ENCODE measurements at regions not wholly inside any gene's neighbourhood (a gene's known extent, or its start where the extent isn't known, plus 50 kb on each side); places are given as distances from the start of the nearest gene placed in this dataset.
A peak's percentile ranks its signal among the peaks of the same experiment; 100 is the strongest.

DNA sequence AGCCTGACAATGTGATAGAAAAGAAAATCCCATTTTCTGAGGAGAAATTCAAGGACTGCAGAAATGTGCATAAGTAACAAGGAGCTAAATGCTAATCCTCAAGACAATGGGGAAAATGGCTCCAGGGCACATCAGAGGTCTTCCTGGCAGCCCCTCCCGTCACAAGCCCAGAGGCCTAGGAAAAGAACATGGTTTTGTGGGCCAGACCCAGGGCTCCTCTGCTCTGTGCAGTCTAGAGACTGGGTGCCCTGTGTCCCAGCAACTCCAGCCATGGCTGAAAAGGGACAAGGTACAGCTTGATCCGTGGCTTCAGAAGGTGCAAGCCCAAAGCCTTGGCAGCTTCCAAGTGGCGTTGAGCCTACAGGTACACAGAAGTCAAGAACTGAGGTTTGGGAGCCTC lies 176.8 kb upstream of the SUCLG2 start:
- DNase-seq (no peak), ATAC-seq (ENCODE audit: low read depth in 2 of 2) (no peak)
- Mint-ChIP-seq H3K9me3 (peaks cover 6 to 52% (median 21%) of the 10 kb centered on the region in 7 donors), H3K27ac (no peak overlapping the region), H3K4me3 (no peak overlapping the region), H3K4me1 (no peaks in the 10 kb centered on the region), H3K27me3 (peaks cover 0 to 17% (median 11%) of the 10 kb centered on the region in 3 donors), H3K36me3 (peaks cover 0 to 8% of the 10 kb centered on the region in 2 donors)

DNA sequence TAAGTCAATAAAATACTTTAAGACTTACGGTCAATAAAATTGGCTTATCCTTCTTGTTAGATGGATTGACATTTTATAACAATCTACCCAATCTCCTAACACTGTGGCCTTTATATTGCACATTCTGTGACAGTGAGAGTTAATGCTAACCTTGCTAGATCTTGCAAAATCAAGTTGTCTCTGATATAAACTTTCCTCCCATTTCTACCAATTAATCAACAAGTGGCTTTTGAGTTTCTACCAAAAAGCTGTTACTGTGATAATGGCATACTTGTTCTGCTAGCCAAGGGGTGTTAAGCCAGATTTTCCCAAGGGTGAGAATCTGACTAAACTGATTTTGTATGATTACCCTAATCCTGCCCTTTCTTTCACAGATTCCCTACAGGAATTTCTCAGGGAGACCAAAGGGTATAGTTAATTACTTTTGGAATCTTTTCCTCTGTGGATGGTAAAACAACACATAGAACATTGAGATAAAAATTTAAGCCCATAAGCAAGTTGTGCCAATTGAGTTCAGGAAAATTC lies 174.1 kb upstream of the SUCLG2 start:
- DNase-seq: no peak
- Mint-ChIP-seq H3K4me3 (no peak overlapping the region), H3K36me3 (no peaks in the 10 kb centered on the region), H3K4me1 (no peaks in the 10 kb centered on the region), H3K27ac (no peak overlapping the region), H3K27me3 (peaks cover 0 to 22% (median 11%) of the 10 kb centered on the region in 3 donors), H3K9me3 (peaks cover 3 to 46% (median 10%) of the 10 kb centered on the region in 7 donors)
- no peak for ATAC-seq (ENCODE audit: low read depth in 2 of 2)

DNA sequence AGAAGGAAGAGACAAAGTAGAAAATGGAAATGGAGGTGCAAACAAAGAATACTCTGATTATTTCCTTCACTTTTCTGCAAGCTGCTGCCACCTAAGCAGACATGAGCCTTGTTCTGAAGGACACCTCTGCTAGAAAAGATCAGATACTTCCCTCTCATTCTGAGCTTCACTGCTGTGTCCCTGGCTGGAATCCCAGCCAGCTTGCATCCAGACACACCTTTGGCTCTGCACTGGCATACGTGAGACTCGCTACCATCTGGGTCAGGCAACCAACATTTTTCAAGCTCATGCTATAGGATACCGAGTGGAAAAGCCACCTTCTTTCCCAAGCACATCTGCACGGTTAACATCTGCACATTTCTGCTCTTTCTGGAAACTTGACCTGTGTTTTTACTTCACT lies 166.7 kb upstream of the SUCLG2 start:
- DNase-seq: no peak
- Mint-ChIP-seq H3K9me3 (peaks cover 0 to 9% (median 2%) of the 10 kb centered on the region in 7 donors), H3K27me3 (peaks cover 0 to 7% (median 5%) of the 10 kb centered on the region in 3 donors), H3K36me3 (no peaks in the 10 kb centered on the region), H3K4me1 (no peaks in the 10 kb centered on the region), H3K4me3 (no peak overlapping the region), H3K27ac (no peak overlapping the region)
- no peak for ATAC-seq (ENCODE audit: low read depth in 2 of 2)

DNA sequence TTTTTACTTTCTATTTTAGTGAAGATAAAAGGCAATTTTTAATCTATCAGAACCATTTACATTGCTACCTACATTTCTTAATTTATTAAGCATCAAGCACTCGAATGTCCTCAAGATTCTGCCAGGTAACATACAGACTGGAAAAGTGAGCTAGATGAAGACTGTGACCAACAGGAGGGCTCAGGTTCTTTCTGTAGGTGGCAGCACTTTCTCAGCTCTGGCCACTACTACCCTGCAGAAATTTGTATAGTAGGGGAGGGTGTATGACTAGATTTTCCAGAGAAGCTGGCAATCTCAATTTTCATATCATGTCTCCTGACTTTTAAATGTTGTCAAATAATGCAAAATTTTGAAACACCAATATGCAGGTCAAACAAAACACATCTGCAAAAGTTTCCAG lies 165.0 kb upstream of the SUCLG2 start:
- Mint-ChIP-seq H3K9me3 (peaks cover 0 to 3% (median 0%) of the 10 kb centered on the region in 7 donors), H3K4me1 (no peaks in the 10 kb centered on the region), H3K36me3 (no peaks in the 10 kb centered on the region), H3K4me3 (no peak overlapping the region), H3K27ac (no peak overlapping the region), H3K27me3 (peaks cover 0 to 7% (median 0%) of the 10 kb centered on the region in 3 donors)
- ATAC-seq (ENCODE audit: low read depth in 2 of 2) (no peak), DNase-seq (no peak)

DNA sequence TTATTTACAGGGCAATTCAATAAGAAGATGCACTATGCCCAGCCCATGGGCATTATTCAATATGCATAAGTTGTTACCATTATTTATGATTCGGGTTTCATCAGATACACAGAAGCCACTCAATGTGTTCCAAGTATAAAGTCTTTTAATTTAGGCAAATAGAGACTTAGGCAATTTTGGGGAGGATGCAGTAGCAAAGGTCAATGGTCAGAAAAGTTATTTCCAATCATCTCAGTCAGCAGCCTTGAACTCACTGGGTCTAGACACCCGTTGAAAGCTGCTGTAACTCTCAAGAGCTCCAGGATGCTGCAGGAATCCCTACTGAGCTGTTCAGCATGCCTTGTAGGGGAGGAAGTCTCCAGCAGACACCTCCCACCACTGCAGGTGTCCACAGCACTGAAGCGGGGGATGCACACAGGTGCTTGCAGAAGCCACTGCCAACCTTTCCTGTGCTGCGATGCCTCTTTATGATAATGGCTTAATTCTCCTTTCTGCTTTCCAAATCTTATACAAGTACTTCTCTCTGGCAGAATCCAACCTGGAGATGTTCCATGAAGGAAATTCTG lies 155.0 kb upstream of the SUCLG2 start:
- H3K9me3 Mint-ChIP-seq: peaks cover 0 to 2% (median 0%) of the 10 kb centered on the region in 7 donors
- no peaks in the 10 kb centered on the region for H3K36me3 Mint-ChIP-seq
- H3K27ac Mint-ChIP-seq: no peak overlapping the region
- H3K27me3 Mint-ChIP-seq: peaks cover 0 to 17% (median 4%) of the 10 kb centered on the region in 3 donors
- no peak for ATAC-seq (ENCODE audit: low read depth in 2 of 2)
- no peak for DNase-seq
- no peaks in the 10 kb centered on the region for H3K4me1 Mint-ChIP-seq
- no peak overlapping the region for H3K4me3 Mint-ChIP-seq

DNA sequence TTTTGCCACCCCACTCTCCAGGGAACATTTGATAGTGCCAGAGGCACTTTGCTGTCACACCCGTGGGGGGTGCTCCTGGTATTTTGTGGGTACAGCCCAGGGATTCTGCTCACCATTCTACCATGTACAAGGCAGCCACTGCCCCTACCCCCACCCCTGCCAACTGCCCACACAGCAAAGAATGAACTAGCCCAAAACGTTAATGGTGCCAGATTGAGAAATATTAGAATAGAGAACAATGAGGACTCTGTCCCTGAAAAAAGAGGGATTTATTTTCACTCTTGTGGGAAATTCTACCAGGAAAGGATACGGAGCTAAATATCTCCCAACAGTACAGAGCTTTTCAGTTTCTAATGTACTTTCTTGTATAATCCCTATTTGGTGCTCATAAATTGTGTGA lies 154.5 kb upstream of the SUCLG2 start:
- no peaks in the 10 kb centered on the region for H3K4me1 Mint-ChIP-seq

DNA sequence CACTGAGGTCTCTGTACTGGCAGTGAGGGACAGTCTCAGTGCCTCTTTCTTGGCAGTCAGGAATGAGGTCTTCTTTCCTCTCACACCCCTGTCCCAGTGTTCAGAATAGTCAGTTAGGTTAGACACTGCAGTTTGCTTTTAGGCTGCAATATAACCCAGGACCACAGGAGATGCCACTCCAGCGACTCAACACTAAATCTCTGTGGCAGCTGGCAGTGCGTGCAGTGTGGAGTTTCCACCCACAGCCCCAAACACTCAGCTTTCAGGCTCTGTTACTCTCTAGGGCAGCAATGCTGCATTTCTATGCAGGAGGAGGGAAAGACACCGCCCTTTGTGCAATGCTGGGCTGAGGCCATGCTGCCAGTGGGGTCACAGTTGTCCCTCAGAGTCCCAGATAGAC lies 150.2 kb upstream of the SUCLG2 start:
- Mint-ChIP-seq H3K4me3 (no peak overlapping the region), H3K27ac (no peak overlapping the region), H3K36me3 (peaks cover 14 to 19% of the 10 kb centered on the region in 2 donors), H3K9me3 (peaks cover 0 to 24% (median 19%) of the 10 kb centered on the region in 7 donors), H3K27me3 (peaks cover 20 to 27% (median 25%) of the 10 kb centered on the region in 3 donors), H3K4me1 (no peaks in the 10 kb centered on the region)
- ATAC-seq (ENCODE audit: low read depth in 2 of 2): no peak
- no peak for DNase-seq

More for the DNA sequence above, 154.5 kb upstream of the SUCLG2 start:
- peaks cover 0 to 6% (median 3%) of the 10 kb centered on the region in 7 donors for H3K9me3 Mint-ChIP-seq
- peaks cover 0 to 4% of the 10 kb centered on the region in 2 donors for H3K36me3 Mint-ChIP-seq
- peaks cover 3 to 17% (median 4%) of the 10 kb centered on the region in 3 donors for H3K27me3 Mint-ChIP-seq
- H3K27ac Mint-ChIP-seq: no peak overlapping the region
- no peak overlapping the region for H3K4me3 Mint-ChIP-seq
- DNase-seq: no peak
- ATAC-seq (ENCODE audit: low read depth in 2 of 2): no peak

DNA sequence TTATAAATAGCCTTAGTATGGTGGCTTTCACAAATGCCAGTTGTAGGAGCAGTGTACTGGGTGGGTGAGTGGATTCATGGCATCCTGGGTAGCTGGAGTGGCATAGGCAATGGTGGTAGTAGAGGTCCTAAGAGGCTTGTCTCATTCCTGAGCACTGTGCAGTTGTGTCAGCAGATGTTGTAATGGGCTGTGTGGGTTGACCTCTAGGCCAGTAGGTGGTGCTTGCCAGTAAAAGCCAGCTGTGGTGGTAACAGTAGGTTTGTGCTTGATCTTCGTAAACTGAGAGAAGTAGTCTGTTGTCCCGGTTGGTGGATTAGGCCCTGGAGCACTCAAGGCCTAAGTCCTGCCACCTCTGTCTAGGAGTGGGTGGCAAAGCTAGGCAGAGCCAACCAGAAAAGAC lies 149.7 kb upstream of the SUCLG2 start:
- Mint-ChIP-seq H3K4me3 (peak overlapping the region in 1 of 8 donors; percentile 67), H3K27ac (no peak overlapping the region), H3K36me3 (peaks cover 14 to 19% of the 10 kb centered on the region in 2 donors), H3K27me3 (peaks cover 20 to 27% (median 23%) of the 10 kb centered on the region in 3 donors), H3K4me1 (no peaks in the 10 kb centered on the region), H3K9me3 (peaks cover 0 to 24% (median 19%) of the 10 kb centered on the region in 7 donors)
- ATAC-seq (ENCODE audit: low read depth in 2 of 2): no peak
- no peak for DNase-seq

DNA sequence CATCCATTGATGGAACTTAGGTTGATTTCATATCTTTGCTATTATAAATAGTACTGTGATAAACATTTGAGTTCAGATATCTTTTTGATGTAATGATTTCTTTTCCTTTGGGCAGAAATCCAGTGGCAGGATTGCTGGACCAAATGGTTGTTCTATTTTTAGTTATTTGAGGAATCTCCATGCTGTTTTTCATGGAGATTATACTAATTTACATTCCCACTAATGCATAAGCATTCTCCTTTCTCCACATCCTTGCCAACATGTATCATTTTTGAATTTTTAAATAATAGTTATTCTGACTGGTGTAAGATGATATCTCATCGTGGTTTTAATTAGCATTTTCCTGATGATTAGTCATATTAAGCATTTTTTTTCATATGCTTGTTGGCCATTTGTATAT lies 144.0 kb upstream of the SUCLG2 start:
- H3K27ac Mint-ChIP-seq: no peak overlapping the region
- ATAC-seq (ENCODE audit: low read depth in 2 of 2) (no peak), DNase-seq (no peak)
- H3K27me3 Mint-ChIP-seq: peaks cover 12 to 39% (median 20%) of the 10 kb centered on the region in 3 donors
- no peak overlapping the region for H3K4me3 Mint-ChIP-seq
- no peaks in the 10 kb centered on the region for H3K4me1 Mint-ChIP-seq
- H3K9me3 Mint-ChIP-seq: peaks cover 0 to 15% (median 11%) of the 10 kb centered on the region in 7 donors
- H3K36me3 Mint-ChIP-seq: peaks cover 11 to 14% of the 10 kb centered on the region in 2 donors

DNA sequence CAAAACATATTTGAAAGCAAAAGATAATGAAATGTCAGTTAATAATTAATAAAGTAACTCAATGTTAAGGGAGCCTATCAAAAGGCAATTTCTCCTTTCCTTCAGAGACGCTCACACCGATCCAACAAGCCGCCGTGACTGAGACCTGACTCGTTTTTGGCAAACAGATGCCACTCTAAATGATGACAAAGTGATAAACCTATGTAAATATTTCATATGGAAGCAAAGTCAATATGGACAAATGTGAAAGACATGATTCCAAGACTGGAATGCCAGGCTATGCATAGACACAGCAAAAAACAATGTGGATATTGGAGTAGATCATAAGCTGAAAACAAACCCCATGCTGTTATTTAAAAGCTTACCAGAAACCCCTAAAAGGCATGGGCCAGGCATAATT lies 137.2 kb upstream of the SUCLG2 start:
- DNase-seq (no peak), ATAC-seq (ENCODE audit: low read depth in 2 of 2) (no peak)
- H3K27me3 Mint-ChIP-seq: peaks cover 0 to 14% (median 11%) of the 10 kb centered on the region in 3 donors
- H3K9me3 Mint-ChIP-seq: peaks cover 0 to 1% (median 0%) of the 10 kb centered on the region in 7 donors
- H3K4me3 Mint-ChIP-seq: no peak overlapping the region
- no peak overlapping the region for H3K27ac Mint-ChIP-seq
- peaks cover 0 to 3% (median 0%) of the 10 kb centered on the region in 3 donors for H3K4me1 Mint-ChIP-seq
- H3K36me3 Mint-ChIP-seq: no peaks in the 10 kb centered on the region

DNA sequence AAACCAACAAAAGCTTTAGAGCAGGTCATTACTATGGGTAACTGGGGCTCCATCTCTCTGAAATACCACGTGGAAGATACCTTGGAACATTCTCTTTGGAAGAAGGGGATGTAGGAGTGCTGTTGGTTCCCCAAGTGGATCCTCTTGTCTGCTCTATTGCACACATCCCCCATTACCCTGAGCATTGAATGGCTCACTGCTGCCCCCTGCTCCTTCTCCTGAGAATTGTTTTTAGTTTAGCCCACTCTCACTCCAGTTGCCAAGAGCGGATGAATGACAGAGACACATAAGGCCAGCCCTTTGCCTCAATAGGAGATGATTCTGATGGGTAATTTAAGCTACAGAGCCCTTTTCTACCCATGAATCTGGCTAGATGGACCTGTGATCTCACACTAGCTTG lies 135.6 kb upstream of the SUCLG2 start:
- Mint-ChIP-seq H3K4me3 (no peak overlapping the region), H3K9me3 (peaks cover 0 to 11% (median 9%) of the 10 kb centered on the region in 7 donors), H3K4me1 (peaks cover 0 to 3% (median 0%) of the 10 kb centered on the region in 3 donors), H3K36me3 (peaks cover 8 to 13% of the 10 kb centered on the region in 2 donors), H3K27me3 (peaks cover 10 to 18% (median 16%) of the 10 kb centered on the region in 3 donors), H3K27ac (no peak overlapping the region)
- peak; percentile 33 for DNase-seq
- ATAC-seq (ENCODE audit: low read depth in 2 of 2): peak in 1 of 2 donors; percentile 60

DNA sequence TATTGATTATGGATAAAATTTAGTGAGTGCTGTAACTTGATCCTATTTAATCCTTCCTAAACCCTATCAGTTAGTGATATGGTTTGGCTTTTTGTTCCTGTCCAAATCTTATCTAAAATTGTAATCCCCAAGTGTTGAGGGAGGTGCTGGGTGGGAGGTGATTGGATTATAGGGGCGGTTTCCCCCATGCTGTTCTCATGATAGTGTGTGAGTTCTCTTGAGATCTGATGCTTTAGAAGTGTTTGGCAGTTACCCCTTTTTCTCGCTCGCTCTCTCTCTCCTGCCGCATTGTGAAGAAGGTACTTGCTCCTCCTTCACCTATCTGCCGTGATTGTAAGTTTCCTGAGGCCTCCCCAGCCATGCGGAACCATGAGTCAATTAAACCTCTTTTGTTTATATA lies 134.0 kb upstream of the SUCLG2 start:
- peaks cover 15 to 17% (median 16%) of the 10 kb centered on the region in 3 donors for H3K27me3 Mint-ChIP-seq
- no peak overlapping the region for H3K4me3 Mint-ChIP-seq
- ATAC-seq (ENCODE audit: low read depth in 2 of 2) (no peak), DNase-seq (no peak)
- H3K4me1 Mint-ChIP-seq: peaks cover 0 to 3% (median 0%) of the 10 kb centered on the region in 3 donors
- peak overlapping the region in 2 of 6 donors; percentile 40 to 65 for H3K27ac Mint-ChIP-seq
- H3K36me3 Mint-ChIP-seq: peaks cover 9 to 16% of the 10 kb centered on the region in 2 donors
- peaks cover 0 to 14% (median 9%) of the 10 kb centered on the region in 7 donors for H3K9me3 Mint-ChIP-seq

DNA sequence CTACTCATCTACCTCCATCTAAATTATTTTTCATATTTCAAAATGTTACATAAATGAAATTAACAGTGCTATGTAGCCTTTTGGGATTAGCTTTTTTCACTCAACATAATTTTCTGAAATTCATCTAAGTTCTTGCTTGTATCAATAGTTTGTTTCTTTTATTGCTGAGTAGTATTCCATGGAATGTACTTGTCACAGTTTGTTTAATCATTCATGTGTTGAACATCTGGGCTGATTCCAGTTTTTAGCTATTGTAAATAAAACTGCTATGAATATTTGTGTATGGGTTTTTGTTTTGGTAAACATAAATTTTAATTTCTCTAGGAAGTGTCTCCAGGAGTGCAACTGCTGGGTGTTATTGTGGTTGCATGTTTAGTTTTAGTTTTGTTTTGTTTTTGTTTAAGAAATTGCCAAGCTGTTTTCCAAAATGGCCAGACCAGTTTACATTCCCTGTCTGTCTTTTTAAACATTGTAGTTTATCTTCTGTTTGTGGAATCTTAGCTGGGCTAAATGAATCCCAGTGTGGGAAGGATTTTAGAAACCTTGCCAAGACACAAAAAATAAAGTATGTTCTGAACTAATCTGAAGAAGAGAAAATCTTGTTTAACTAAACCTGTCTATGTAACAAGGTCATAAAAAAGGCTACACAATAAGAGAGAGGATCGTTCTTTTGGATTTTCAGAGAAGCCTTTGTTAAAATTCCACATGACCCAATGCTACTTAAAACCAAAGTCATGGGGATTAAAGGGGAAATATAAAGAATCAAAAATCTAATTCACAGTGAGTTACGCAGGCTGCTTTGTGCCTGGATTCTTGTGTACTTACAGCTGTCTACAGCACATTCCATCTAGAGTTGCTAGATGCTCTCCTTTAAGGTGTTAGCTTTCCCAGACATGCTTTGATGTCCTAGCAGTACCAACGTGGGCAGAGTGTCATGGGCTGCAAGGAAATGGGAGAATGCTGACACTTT lies 129.2 kb upstream of the SUCLG2 start:
- H3K4me1 Mint-ChIP-seq: no peaks in the 10 kb centered on the region
- H3K9me3 Mint-ChIP-seq: peaks cover 0 to 19% (median 9%) of the 10 kb centered on the region in 7 donors
- no peak overlapping the region for H3K27ac Mint-ChIP-seq

More for the DNA sequence above, 129.2 kb upstream of the SUCLG2 start:
- ATAC-seq (ENCODE audit: low read depth in 2 of 2) (no peak), DNase-seq (no peak)
- H3K4me3 Mint-ChIP-seq: no peak overlapping the region
- peaks cover 11 to 17% (median 16%) of the 10 kb centered on the region in 3 donors for H3K27me3 Mint-ChIP-seq
- peaks cover 9 to 16% of the 10 kb centered on the region in 2 donors for H3K36me3 Mint-ChIP-seq
